ENCODE measurements at regions not wholly inside any gene's neighbourhood (a gene's known extent, or its start where the extent isn't known, plus 50 kb on each side); places are given as distances from the start of the nearest gene placed in this dataset.

DNA sequence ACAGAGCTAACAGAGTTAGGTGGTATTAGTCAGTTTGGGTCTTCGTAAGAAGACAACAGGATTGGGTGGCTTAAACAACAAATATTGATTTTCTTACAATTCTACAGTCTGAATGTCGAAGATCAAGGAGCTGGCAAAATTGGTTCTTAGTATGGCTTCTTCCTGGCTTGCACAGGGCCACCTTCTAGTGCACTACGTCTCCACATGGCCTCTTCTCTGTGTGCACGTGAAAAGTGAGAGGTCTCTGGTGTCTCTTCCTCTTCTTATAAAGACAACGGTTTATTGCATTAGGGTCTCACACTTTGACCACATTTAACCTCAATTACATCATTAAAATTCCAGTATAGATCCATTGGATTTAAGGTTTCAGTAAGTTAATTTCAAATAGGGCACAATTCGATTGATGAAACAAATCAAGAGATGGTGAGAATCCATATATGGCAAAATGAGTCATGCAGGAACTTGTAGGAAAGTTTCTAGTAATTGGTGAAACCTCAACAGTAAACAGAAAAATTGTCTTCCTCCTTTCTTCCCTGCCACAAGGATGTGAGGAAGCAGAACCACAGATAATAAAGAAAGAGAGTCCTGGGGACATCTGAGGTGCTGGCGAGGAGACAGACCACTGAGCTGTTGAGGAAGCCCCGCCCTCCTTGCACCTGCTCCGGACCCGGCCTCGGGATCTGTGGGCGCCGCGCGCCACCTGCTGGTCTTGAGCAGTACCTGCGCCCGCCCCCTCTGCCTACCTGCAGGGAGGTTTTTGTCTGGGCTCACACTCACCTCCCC lies 846.7 kb downstream of the TMEM121 start:
- TF ChIP-seq, protein P1, sequence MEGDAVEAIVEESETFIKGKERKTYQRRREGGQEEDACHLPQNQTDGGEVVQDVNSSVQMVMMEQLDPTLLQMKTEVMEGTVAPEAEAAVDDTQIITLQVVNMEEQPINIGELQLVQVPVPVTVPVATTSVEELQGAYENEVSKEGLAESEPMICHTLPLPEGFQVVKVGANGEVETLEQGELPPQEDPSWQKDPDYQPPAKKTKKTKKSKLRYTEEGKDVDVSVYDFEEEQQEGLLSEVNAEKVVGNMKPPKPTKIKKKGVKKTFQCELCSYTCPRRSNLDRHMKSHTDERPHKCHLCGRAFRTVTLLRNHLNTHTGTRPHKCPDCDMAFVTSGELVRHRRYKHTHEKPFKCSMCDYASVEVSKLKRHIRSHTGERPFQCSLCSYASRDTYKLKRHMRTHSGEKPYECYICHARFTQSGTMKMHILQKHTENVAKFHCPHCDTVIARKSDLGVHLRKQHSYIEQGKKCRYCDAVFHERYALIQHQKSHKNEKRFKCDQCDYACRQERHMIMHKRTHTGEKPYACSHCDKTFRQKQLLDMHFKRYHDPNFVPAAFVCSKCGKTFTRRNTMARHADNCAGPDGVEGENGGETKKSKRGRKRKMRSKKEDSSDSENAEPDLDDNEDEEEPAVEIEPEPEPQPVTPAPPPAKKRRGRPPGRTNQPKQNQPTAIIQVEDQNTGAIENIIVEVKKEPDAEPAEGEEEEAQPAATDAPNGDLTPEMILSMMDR (conservative IDR thresholded peaks at IDR 0.05; ENCODE audit: low read depth, low read length): peak; percentile 45
- no peak for TF ChIP-seq EZH2 (IDR thresholded peaks at IDR 0.05; ENCODE audit: low read length, unreplicated experiment)
